ENCODE measurements at regions not wholly inside any gene's neighbourhood (a gene's known extent, or its start where the extent isn't known, plus 50 kb on each side); places are given as distances from the start of the nearest gene placed in this dataset.

DNA sequence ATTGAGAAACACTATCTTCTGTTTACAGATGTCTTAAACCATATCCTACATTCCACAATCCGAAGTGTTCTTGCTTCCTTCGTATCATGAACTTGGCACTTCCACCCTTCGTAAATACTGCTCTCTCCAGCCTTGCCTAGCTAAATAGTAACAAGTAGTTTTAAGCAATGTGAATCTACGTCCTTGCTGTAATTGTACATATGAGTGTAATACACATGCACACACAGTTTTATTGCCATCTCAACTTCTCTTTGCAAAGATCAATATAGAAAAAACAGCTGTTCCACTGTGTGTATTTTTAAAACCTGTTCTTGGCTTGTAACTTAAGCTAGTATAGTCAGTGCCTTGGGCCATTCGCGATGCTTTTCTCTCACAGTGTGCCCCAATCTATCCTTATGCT, 1524.7 kb downstream of the GRIK2 start:
- TF ChIP-seq CTCF (IDR thresholded peaks at IDR 0.05) (no peak), POLR2AphosphoS5 (IDR thresholded peaks at IDR 0.05) (no peak), POLR2A (IDR thresholded peaks at IDR 0.05) (no peak), EP300 (IDR thresholded peaks at IDR 0.05) (no peak)
